HG03521 (cell line): ENCODE measurements at regions not wholly inside any gene's neighbourhood (a gene's known extent, or its start where the extent isn't known, plus 50 kb on each side); places are given as distances from the start of the nearest gene placed in this dataset.
"Not testable (repeated sequence)": the region's sequence is repeated elsewhere in the genome, so short reads cannot be mapped to it uniquely, and the experiment has no call there.

Experiments used
- ATAC-seq: cut with Tn5 transposase; IDR thresholded peaks from one replicate; pipeline ENCODE4 v1.9.1; 2021; ENCODE audit warnings: mild to moderate bottlenecking, moderate library complexity; ENCODE audit not compliant: unreplicated experiment

- no peak for ATAC-seq
Measured at GRCh38 chr12:88366101-88366500, 214.2 kb downstream of the KITLG start.

GRCh38 chr12:88367231-88367630, 213.0 kb downstream of the KITLG start:
- no peak for ATAC-seq

- ATAC-seq, result not testable (repeated sequence)
Measured at GRCh38 chr12:88368077-88368476, 212.2 kb downstream of the KITLG start.

GRCh38 chr12:88371416-88372183, 208.7 kb downstream of the KITLG start:
- no peak for ATAC-seq

GRCh38 chr12:88375306-88376305, 204.7 kb downstream of the KITLG start:
- ATAC-seq, result no peak

GRCh38 chr12:88377973-88378372, 202.3 kb downstream of the KITLG start:
- ATAC-seq, result no peak

- ATAC-seq, result no peak
Measured at GRCh38 chr12:88381466-88381865, 198.8 kb downstream of the KITLG start.

- no peak for ATAC-seq
Measured at GRCh38 chr12:88383405-88383804, 196.9 kb downstream of the KITLG start.

GRCh38 chr12:88388566-88389540, 191.4 kb downstream of the KITLG start:
- ATAC-seq, result no peak

GRCh38 chr12:88390811-88391210, 189.5 kb downstream of the KITLG start:
- ATAC-seq, result no peak

GRCh38 chr12:88391556-88391955, 188.7 kb downstream of the KITLG start:
- no peak for ATAC-seq

GRCh38 chr12:88393017-88393767, 187.1 kb downstream of the KITLG start:
- no peak for ATAC-seq

- no peak for ATAC-seq
Measured at GRCh38 chr12:88398031-88398430, 182.2 kb downstream of the KITLG start.

- ATAC-seq, result no peak
Measured at GRCh38 chr12:88399811-88400210, 180.5 kb downstream of the KITLG start.

- no peak for ATAC-seq
Measured at GRCh38 chr12:88400302-88400701, 180.0 kb downstream of the KITLG start.

GRCh38 chr12:88401155-88401554, 179.1 kb downstream of the KITLG start:
- no peak for ATAC-seq

- no peak for ATAC-seq
Measured at GRCh38 chr12:88406905-88407304, 173.4 kb downstream of the KITLG start.

GRCh38 chr12:88408823-88409222, 171.4 kb downstream of the KITLG start:
- no peak for ATAC-seq

GRCh38 chr12:88409257-88409656, 171.0 kb downstream of the KITLG start:
- ATAC-seq, result no peak

- ATAC-seq, result no peak
Measured at GRCh38 chr12:88411689-88412088, 168.6 kb downstream of the KITLG start.
